HepG2 (cell line): ENCODE measurements at regions not wholly inside any gene's neighbourhood (a gene's known extent, or its start where the extent isn't known, plus 50 kb on each side); places are given as distances from the start of the nearest gene placed in this dataset.
A peak's percentile ranks its signal among the peaks of the same experiment; 100 is the strongest.
"Not testable (repeated sequence)": the region's sequence is repeated elsewhere in the genome, so short reads cannot be mapped to it uniquely, and the experiment has no call there.

Experiments used
- ATAC-seq: fragments of 200-7000 bp; cut with Tn5 transposase; 3 replicates; pipeline ENCODE4 v1.9.1; 2020; ENCODE audit warnings: mild to moderate bottlenecking, moderate library complexity
- BruUV-seq: library from RNA; stranded (reverse); fragments of 400-500 nt; replicated peaks from 2 replicates; lab custom pipeline; 2021; lab: Mats Ljungman, UMichigan
- CTCF ChIA-PET: fragments of 300-600 bp; formaldehyde crosslinking; extraction: SDS; loops from one replicate; lab custom pipeline; 2021; ENCODE audit warnings: low total read pairs, inconsistent platforms, low intra/inter-chr PET ratio; lab: Yijun Ruan, JAX
- POLR2A ChIA-PET: fragments of 350-600 bp; sonication (Branson Sonifier 250); formaldehyde crosslinking; loops from one replicate; lab custom pipeline; 2020; ENCODE audit warnings: antibody characterized with exemption, inconsistent platforms; lab: Yijun Ruan, JAX
- DNase-seq: peaks from one replicate; pipeline ENCODE4 v3.0.0-alpha.2; 2015; ENCODE audit warnings: low spot score
- FAIRE-seq: peaks from 3 replicates; lab custom pipeline; 2011; peaks lifted over from hg19 to GRCh38; lab: Jason Lieb, UNC
- H2AFZ ChIP-seq: one replicate; pipeline ENCODE4 v1.6.1; 2011; ENCODE audit warnings: low read length, inconsistent platforms
- H3K27ac ChIP-seq: fragments of 300-600 bp; 3 replicates; pipeline ENCODE4 v1.8.0; 2011; ENCODE audit warnings: mixed run types, mild to moderate bottlenecking, mixed read lengths, low read length, inconsistent platforms; ENCODE audit not compliant: insufficient read depth; ENCODE audit errors: extremely low read length
- H3K27me3 ChIP-seq, 2 experiments: fragments of 200-600 bp in 1 of 2; 2 replicates in 1 of 2; 3 replicates in 1 of 2; pipeline versions ENCODE4 v1.6.0 to v1.8.0; 2011; ENCODE audit warnings: low read length in 2 of 2, mild to moderate bottlenecking in 2 of 2, moderate library complexity in 2 of 2, inconsistent platforms in 1 of 2; ENCODE audit not compliant: insufficient read depth in 2 of 2, control insufficient read depth in 1 of 2
- H3K36me3 ChIP-seq, 2 experiments: fragments of 200-600 bp in 1 of 2; replicated peaks in 1 of 2; 2 replicates in 1 of 2; 3 replicates in 1 of 2; pipeline versions ENCODE4 v1.5.1 to v1.8.0; 2011; ENCODE audit warnings: low read length in 2 of 2, inconsistent platforms in 1 of 2; ENCODE audit not compliant: insufficient read depth in 2 of 2, control insufficient read depth in 1 of 2
- H3K4me1 ChIP-seq: 2 replicates; pipeline ENCODE4 v1.5.1; 2012; ENCODE audit warnings: low read length, inconsistent platforms; ENCODE audit not compliant: insufficient read depth
- H3K4me2 ChIP-seq: 2 replicates; pipeline ENCODE4 v1.6.0; 2011; ENCODE audit warnings: low read depth, low read length, inconsistent platforms
- H3K4me3 ChIP-seq, 3 experiments: fragments of 200-600 bp in 1 of 3; sonication (generic), shearing (Covaris generic) in 1 of 3; replicated peaks in 1 of 3; 2 replicates each; pipeline ENCODE4 v1.5.1; 2011 to 2016; ENCODE audit warnings: low read length in 3 of 3, inconsistent platforms in 2 of 3, low read depth in 2 of 3, mild to moderate bottlenecking in 2 of 3, control low read depth in 1 of 3, mixed read lengths in 1 of 3; ENCODE audit not compliant: insufficient read depth in 1 of 3
- H3K79me2 ChIP-seq: one replicate; pipeline ENCODE4 v1.6.1; 2011; ENCODE audit warnings: low read length, inconsistent platforms; ENCODE audit not compliant: insufficient read depth
- H3K9ac ChIP-seq: 2 replicates; pipeline ENCODE4 v1.6.0; 2011; ENCODE audit warnings: mild to moderate bottlenecking, low read depth, low read length, inconsistent platforms; ENCODE audit not compliant: insufficient read depth
- H3K9me3 ChIP-seq: 2 replicates; pipeline ENCODE4 v1.5.1; 2012; ENCODE audit warnings: mild to moderate bottlenecking, low read length
- H4K20me1 ChIP-seq: 2 replicates; pipeline ENCODE4 v1.6.0; 2011; ENCODE audit warnings: inconsistent platforms, mild to moderate bottlenecking, low read length, moderate library complexity; ENCODE audit not compliant: insufficient read depth
- CTCF ChIP-seq: sonication (generic); formaldehyde crosslinking; IDR thresholded peaks from 2 replicates; pipeline ENCODE4 v1.5.0; 2020; ENCODE audit warnings: mild to moderate bottlenecking, missing genetic modification reagents, moderate library complexity
- GABPB1 ChIP-seq: IDR thresholded peaks from 2 replicates; pipeline ENCODE4 v1.6.1; 2016; ENCODE audit warnings: mild to moderate bottlenecking, missing genetic modification reagents, moderate library complexity, missing compliant biosample characterization
- STAG1 ChIP-seq: sonication (generic); formaldehyde crosslinking; IDR thresholded peaks from 2 replicates; pipeline ENCODE4 v1.4.0; 2020; ENCODE audit warnings: missing genetic modification reagents
- ZFP91 ChIP-seq: sonication (generic); formaldehyde crosslinking; IDR thresholded peaks from 2 replicates; pipeline ENCODE4 v1.9.0; 2022; ENCODE audit warnings: missing genetic modification reagents, mild to moderate bottlenecking, borderline replicate concordance
- ZNF770 ChIP-seq: sonication (generic); formaldehyde crosslinking; IDR thresholded peaks from 2 replicates; pipeline ENCODE4 v1.5.0; 2020; ENCODE audit warnings: mild to moderate bottlenecking, missing genetic modification reagents
- WGBS: methylation state at CpG from one replicate; pipeline ENCODE4 v1.1.6; 2017; ENCODE audit warnings: low lambda C conversion rate; 5-methylcytosine and 5-hydroxymethylcytosine counted together
- in situ Hi-C: cut with HindIII; loops from 2 replicates; pipeline ENCODE4 v1.10.0; 2017; ENCODE audit warnings: low pct_unique_long_range_greater_than_20kb; ENCODE audit not compliant: extremely low pct_ligation_motif_present
- intact Hi-C: fragments of 100-400 bp; cut with micrococcal nuclease; formaldehyde crosslinking; loops from one replicate; pipeline ENCODE4 v1.10.0; 2022; ENCODE audit not compliant: unreplicated experiment
- TF ChIP-seq, protein P1 (sequence below): IDR thresholded peaks from 2 replicates; pipeline ENCODE4 v1.6.1; 2012; ENCODE audit warnings: inconsistent platforms
- TF ChIP-seq, protein P2 (sequence below): sonication (generic); formaldehyde crosslinking; IDR thresholded peaks from 2 replicates; pipeline ENCODE4 v1.5.1; 2020; ENCODE audit warnings: mild to moderate bottlenecking, missing genetic modification reagents, moderate library complexity
- TF ChIP-seq, protein P3 (sequence below), 2 experiments: sonication (generic) in 1 of 2; formaldehyde crosslinking in 1 of 2; IDR thresholded peaks; 2 replicates each; pipeline versions ENCODE4 v1.4.0 to v1.6.1; 2018 to 2020; ENCODE audit warnings: missing genetic modification reagents in 2 of 2, borderline replicate concordance in 1 of 2, low read depth in 1 of 2, mild to moderate bottlenecking in 1 of 2, missing biosample characterization in 1 of 2

DNA sequence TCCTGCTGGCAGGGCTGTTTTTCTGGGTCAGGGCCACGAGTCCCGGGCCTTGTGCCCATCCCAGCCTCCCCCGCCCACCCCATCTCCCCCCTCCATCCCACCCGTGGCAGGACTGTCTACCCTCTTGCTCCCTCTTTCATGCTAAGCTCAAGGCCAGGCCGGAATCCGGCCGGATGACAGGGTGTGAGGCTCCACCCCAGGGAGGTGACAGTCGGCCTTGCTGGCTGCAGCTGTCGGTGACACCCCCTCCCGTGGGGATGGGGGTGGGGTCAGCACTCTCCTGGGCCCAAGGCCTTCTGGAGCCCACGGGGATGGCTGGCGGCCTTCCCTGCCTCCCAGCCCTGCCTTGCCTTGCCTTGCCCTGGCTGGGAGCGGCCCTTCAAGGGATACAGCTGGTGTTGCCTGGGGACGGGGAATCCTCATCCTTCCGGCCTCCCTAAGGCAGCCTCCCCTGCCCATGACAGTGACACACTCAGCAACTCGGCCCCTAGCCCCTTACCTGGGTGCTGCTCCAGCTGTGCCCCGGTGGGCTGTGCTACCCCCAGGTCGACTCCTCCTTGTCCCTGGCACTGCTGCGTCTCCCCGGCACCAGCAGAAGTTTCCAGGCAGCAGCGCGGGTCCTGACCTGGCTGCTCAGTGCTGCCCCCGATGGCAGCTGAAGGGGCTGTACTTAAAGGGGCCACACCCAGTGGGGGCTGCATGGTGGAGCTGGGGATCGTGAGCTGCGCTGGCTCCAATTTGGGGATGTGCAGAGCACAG lies 303.9 kb downstream of the CCDC74A start:
- H3K4me2 ChIP-seq, result peak overlapping the region; percentile 62
- 10% methylated on average over 13 of the region's 25 CpGs for WGBS
- peak; percentile 52; the same call in 1 of the 2 replicates for TF ChIP-seq ZNF770
- peak; percentile 99 for TF ChIP-seq ZFP91 (CRISPR knock-in tag)
- TF ChIP-seq CTCF, result peak; percentile 44
- TF ChIP-seq, protein P1, sequence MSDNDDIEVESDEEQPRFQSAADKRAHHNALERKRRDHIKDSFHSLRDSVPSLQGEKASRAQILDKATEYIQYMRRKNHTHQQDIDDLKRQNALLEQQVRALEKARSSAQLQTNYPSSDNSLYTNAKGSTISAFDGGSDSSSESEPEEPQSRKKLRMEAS, result 0 out of 2 replicates have a peak, but pooled peaks have one; percentile 17
- TF ChIP-seq, protein P2, sequence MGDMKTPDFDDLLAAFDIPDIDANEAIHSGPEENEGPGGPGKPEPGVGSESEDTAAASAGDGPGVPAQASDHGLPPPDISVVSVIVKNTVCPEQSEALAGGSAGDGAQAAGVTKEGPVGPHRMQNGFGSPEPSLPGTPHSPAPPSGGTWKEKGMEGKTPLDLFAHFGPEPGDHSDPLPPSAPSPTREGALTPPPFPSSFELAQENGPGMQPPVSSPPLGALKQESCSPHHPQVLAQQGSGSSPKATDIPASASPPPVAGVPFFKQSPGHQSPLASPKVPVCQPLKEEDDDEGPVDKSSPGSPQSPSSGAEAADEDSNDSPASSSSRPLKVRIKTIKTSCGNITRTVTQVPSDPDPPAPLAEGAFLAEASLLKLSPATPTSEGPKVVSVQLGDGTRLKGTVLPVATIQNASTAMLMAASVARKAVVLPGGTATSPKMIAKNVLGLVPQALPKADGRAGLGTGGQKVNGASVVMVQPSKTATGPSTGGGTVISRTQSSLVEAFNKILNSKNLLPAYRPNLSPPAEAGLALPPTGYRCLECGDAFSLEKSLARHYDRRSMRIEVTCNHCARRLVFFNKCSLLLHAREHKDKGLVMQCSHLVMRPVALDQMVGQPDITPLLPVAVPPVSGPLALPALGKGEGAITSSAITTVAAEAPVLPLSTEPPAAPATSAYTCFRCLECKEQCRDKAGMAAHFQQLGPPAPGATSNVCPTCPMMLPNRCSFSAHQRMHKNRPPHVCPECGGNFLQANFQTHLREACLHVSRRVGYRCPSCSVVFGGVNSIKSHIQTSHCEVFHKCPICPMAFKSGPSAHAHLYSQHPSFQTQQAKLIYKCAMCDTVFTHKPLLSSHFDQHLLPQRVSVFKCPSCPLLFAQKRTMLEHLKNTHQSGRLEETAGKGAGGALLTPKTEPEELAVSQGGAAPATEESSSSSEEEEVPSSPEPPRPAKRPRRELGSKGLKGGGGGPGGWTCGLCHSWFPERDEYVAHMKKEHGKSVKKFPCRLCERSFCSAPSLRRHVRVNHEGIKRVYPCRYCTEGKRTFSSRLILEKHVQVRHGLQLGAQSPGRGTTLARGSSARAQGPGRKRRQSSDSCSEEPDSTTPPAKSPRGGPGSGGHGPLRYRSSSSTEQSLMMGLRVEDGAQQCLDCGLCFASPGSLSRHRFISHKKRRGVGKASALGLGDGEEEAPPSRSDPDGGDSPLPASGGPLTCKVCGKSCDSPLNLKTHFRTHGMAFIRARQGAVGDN (CRISPR knock-in tag), result 0 out of 2 replicates have a peak, but pooled peaks have one; percentile 9
- TF ChIP-seq GABPB1 (CRISPR knock-in tag), result peak; percentile 42; the same call in 1 of the 2 replicates
- TF ChIP-seq, protein P3, sequence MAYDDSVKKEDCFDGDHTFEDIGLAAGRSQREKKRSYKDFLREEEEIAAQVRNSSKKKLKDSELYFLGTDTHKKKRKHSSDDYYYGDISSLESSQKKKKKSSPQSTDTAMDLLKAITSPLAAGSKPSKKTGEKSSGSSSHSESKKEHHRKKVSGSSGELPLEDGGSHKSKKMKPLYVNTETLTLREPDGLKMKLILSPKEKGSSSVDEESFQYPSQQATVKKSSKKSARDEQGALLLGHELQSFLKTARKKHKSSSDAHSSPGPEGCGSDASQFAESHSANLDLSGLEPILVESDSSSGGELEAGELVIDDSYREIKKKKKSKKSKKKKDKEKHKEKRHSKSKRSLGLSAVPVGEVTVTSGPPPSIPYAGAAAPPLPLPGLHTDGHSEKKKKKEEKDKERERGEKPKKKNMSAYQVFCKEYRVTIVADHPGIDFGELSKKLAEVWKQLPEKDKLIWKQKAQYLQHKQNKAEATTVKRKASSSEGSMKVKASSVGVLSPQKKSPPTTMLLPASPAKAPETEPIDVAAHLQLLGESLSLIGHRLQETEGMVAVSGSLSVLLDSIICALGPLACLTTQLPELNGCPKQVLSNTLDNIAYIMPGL (CRISPR knock-in tag; IDR thresholded peaks at IDR 0.05; ENCODE audit: borderline replicate concordance in 1 of 2, low read depth in 1 of 2), result 0 out of 4 replicates have a peak, but pooled peaks of 1 of the 2 experiments have one; percentile 46
- TF ChIP-seq STAG1 (CRISPR knock-in tag), result 0 out of 2 replicates have a peak, but pooled peaks have one; percentile 16
- TF ChIP-seq, all 625 proteins: peak for 8; not testable (repeated sequence) for 617
- in situ Hi-C loops, H3K9ac ChIP-seq, H3K27ac ChIP-seq, H3K9me3 ChIP-seq, H3K79me2 ChIP-seq, intact Hi-C loops, POLR2A ChIA-PET, H4K20me1 ChIP-seq, H3K36me3 ChIP-seq, H2AFZ ChIP-seq, H3K4me3 ChIP-seq, BruUV-seq, FAIRE-seq, H3K27me3 ChIP-seq, H3K4me1 ChIP-seq: not testable (repeated sequence)
- DNase-seq, result peak; percentile 21
- CTCF ChIA-PET, result interaction anchor here (0.8 kb wide), 1 partner anchor 30 kb away, joined by 3 read pairs; no protein-coding TSS in a partner anchor
- peak; percentile 85 for ATAC-seq
